Epithelial cell of esophagus (primary cell): ENCODE measurements at regions not wholly inside any gene's neighbourhood (a gene's known extent, or its start where the extent isn't known, plus 50 kb on each side); places are given as distances from the start of the nearest gene placed in this dataset.

ENCODE experiments used
- DNase-seq: peaks from one replicate; pipeline ENCODE4 v3.0.0; 2010; ENCODE audit warnings: low read depth
- H3K4me3 ChIP-seq: 2 replicates; pipeline ENCODE4 v1.5.1; 2011; ENCODE audit warnings: mild to moderate bottlenecking, low read length, control low read depth
- CTCF ChIP-seq: IDR thresholded peaks from 2 replicates; pipeline ENCODE4 v1.5.1; 2011; ENCODE audit warnings: low read depth, mild to moderate bottlenecking, low read length, control low read depth, inconsistent platforms; ENCODE audit not compliant: insufficient read depth; ENCODE audit errors: missing control alignments

GRCh38 chr15:56821721-56822425, 88.6 kb upstream of the ZNF280D start:
- peak; percentile 77 for DNase-seq
- H3K4me3 ChIP-seq, result no peak overlapping the region
- TF ChIP-seq CTCF, result peak; percentile 79

DNA sequence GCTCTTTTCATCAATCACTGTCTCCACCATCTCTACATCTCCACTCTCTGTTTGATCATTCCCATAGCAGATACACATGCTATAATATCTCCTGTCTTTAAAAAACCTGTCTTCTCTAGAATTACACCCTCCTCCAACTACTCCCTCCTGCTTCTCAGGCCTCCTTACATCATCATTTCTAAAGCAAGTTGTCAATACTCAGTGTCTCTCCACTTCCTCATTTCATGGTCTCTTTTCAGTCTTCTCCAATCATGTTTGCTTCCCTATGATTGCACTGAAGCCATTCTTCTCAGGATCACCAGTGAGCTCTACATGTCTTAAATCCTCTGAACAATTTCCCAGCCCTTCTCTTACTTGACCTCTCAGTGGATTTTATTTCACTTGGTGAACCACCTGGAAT, 87.0 kb upstream of the ZNF280D start:
- H3K4me3 ChIP-seq, result no peak overlapping the region
- DNase-seq, result no peak
- TF ChIP-seq CTCF, result no peak

DNA sequence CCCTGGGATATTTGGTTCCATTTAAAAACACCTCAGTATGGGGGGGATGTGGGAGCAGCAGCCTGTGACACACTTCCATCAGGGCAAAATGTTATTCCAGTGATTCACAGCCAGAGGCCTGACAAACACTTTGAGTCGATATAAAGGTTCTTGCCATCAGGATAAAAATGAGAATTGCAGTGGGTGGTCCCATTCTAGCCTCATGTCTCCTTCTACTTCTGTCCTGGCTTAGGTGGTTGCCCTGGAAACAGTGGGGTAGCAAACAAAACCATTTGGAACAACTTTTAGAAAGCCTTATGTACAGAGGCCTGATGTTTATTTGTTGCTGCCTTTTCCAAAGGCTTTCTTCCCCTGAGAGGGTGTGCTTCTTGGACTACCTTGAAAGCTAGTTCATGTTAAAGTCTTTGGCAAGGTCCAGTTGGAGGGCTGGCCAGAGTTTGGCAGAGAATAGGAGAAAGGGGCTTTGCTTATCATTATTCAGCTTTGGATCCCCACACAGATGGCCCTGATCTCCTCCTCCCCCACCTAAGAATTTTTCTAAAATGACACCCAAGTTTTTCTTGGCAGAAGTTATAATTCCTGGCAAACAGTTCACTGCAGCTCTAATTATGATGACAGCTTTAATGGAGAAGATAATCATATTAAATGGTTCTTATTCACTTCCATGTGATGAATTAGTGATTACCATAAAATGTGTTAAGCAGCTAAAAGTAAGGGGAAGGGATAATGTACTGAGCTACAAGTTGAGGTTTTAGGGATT, 84.2 kb upstream of the ZNF280D start:
- DNase-seq, result peak; percentile 58

DNA sequence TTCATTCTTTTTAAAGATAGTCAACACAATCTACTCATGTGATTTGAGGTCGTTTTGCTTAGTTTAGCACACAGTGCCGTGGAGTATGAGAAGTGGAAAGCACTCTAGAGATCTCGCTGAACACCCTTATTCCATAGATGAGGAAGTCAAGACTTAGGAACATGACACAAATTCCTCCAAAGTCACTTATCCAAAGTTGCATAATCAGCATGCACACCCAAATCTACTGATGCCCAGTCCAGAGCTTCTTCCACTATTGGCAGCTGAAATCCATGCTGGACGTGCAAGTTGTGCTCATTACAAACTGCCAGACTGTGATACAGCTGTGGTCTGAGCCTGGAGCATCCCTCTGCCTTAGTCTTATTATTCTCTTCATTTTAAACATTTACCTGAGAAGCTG, 83.5 kb upstream of the ZNF280D start:
- TF ChIP-seq CTCF, result no peak
- no peak overlapping the region for H3K4me3 ChIP-seq
- no peak for DNase-seq

More for the DNA sequence above, 84.2 kb upstream of the ZNF280D start:
- TF ChIP-seq CTCF, result no peak
- no peak overlapping the region for H3K4me3 ChIP-seq

DNA sequence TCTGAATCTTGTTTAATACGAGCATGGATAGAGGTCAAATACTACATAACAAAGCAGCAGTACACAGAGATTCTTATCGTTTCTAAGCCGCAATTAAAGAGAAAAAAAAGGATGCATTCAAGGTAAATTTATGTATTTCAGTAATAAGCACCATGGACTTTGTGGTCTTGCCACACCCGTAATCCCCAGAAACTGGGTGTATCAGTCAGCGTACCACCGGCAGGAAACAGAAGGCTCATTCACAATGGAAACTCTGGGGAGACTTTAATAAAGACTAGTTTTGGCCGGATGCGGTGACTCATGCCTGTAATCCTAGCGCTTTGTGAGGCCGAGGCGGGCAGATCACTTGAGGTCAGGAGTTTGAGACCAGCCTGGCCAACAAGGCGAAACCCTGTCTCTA, 81.9 kb upstream of the ZNF280D start:
- H3K4me3 ChIP-seq, result no peak overlapping the region
- peak; percentile 30 for DNase-seq
- TF ChIP-seq CTCF, result no peak

DNA sequence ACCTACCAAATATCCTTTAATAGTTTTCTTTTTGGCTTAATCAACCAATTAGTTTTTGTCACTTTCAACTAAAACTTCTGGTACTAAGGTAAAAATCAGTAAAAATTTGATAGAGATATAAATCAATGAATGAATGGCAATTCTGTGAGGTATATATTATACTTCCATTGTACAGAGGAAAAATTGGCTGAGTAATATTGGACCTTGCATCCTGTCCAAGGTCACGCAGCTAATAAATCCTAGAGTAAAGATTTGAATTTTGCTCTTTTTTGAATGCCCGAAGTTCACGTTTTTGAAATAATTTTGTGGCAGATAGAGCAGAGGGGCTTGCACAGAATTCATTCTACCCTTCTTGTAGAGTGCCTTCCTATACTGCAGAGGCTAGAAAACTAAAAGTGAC, 81.1 kb upstream of the ZNF280D start:
- no peak for DNase-seq
- no peak overlapping the region for H3K4me3 ChIP-seq
- no peak for TF ChIP-seq CTCF
